IMR-90 (cell line): ENCODE measurements at regions not wholly inside any gene's neighbourhood (a gene's known extent, or its start where the extent isn't known, plus 50 kb on each side); places are given as distances from the start of the nearest gene placed in this dataset.

ENCODE experiments used
- ATAC-seq: fragments of 200-7000 bp; cut with Tn5 transposase; 2 replicates; pipeline ENCODE4 v1.9.1; 2020; ENCODE audit warnings: low read depth, mild to moderate bottlenecking, moderate library complexity
- BruUV-seq: library from RNA; stranded (reverse); fragments of 400-500 nt; replicated peaks from 2 replicates; lab custom pipeline; 2021; lab: Mats Ljungman, UMichigan
- CTCF ChIA-PET: fragments of 300-600 bp; formaldehyde crosslinking; extraction: SDS; loops from one replicate; lab custom pipeline; 2021; ENCODE audit warnings: antibody characterized with exemption; lab: Yijun Ruan, JAX
- POLR2A ChIA-PET: fragments of 300-600 bp; sonication (Branson Sonifier 250); formaldehyde crosslinking; loops from one replicate; lab custom pipeline; 2022; ENCODE audit warnings: antibody characterized with exemption; ENCODE audit not compliant: unreplicated experiment; lab: Charles Lee
- DNase-seq: peaks from one replicate; pipeline ENCODE4 v3.0.0; 2013
- H2AFZ ChIP-seq: replicated peaks from 2 replicates; pipeline ENCODE3; 2013; ENCODE audit warnings: low read length, mild to moderate bottlenecking; ENCODE audit not compliant: poor library complexity
- H2AK5ac ChIP-seq: 2 replicates; pipeline ENCODE4 v1.6.1; 2013; ENCODE audit warnings: low read depth, low read length, inconsistent platforms
- H2AK9ac ChIP-seq: replicated peaks from 2 replicates; pipeline ENCODE3; 2013; ENCODE audit warnings: mild to moderate bottlenecking, low read depth, low read length, moderate library complexity; ENCODE audit not compliant: poor library complexity
- H2BK120ac ChIP-seq: 2 replicates; pipeline ENCODE4 v1.6.1; 2013; ENCODE audit warnings: low read depth, low read length, inconsistent platforms
- H2BK15ac ChIP-seq: 3 replicates; pipeline ENCODE4 v1.6.1; 2013; ENCODE audit warnings: low read depth, low read length, inconsistent platforms
- H2BK20ac ChIP-seq: 2 replicates; pipeline ENCODE4 v1.6.1; 2013; ENCODE audit warnings: low read depth, mild to moderate bottlenecking, inconsistent platforms, low read length, moderate library complexity
- H2BK5ac ChIP-seq: 2 replicates; pipeline ENCODE4 v1.6.1; 2013; ENCODE audit warnings: mild to moderate bottlenecking, low read depth, low read length, inconsistent platforms; ENCODE audit not compliant: poor library complexity, severe bottlenecking
- H3K14ac ChIP-seq: replicated peaks from 2 replicates; pipeline ENCODE4 v1.6.1; 2013; ENCODE audit warnings: low read depth, low read length, inconsistent platforms
- H3K18ac ChIP-seq: 2 replicates; pipeline ENCODE4 v1.6.1; 2013; ENCODE audit warnings: low read depth, low read length, control low read depth
- H3K23ac ChIP-seq: 2 replicates; pipeline ENCODE4 v1.6.1; 2013; ENCODE audit warnings: low read depth, low read length, inconsistent platforms
- H3K27ac ChIP-seq: 2 replicates; pipeline ENCODE4 v1.5.1; 2013; ENCODE audit warnings: mild to moderate bottlenecking, control low read depth, low read length; ENCODE audit not compliant: insufficient read depth
- H3K27me3 ChIP-seq: 2 replicates; pipeline ENCODE4 v1.6.1; 2013; ENCODE audit warnings: low read length; ENCODE audit not compliant: control insufficient read depth, insufficient read depth
- H3K36me3 ChIP-seq: 2 replicates; pipeline ENCODE4 v1.6.1; 2013; ENCODE audit warnings: low read length, mixed read lengths; ENCODE audit not compliant: control insufficient read depth, insufficient read depth
- H3K4ac ChIP-seq: 2 replicates; pipeline ENCODE4 v1.6.1; 2013; ENCODE audit warnings: low read depth, low read length, inconsistent platforms
- H3K4me1 ChIP-seq: 2 replicates; pipeline ENCODE4 v1.6.1; 2013; ENCODE audit warnings: low read length, mixed read lengths; ENCODE audit not compliant: control insufficient read depth, insufficient read depth
- H3K4me2 ChIP-seq: 2 replicates; pipeline ENCODE4 v1.6.1; 2013; ENCODE audit warnings: low read depth, mild to moderate bottlenecking, control low read depth, low read length, moderate library complexity
- H3K4me3 ChIP-seq: 2 replicates; pipeline ENCODE4 v1.5.1; 2013; ENCODE audit warnings: low read depth, mild to moderate bottlenecking, control low read depth, low read length, moderate library complexity; ENCODE audit not compliant: insufficient read depth
- H3K56ac ChIP-seq: 2 replicates; pipeline ENCODE4 v1.6.1; 2013; ENCODE audit warnings: low read length, inconsistent platforms; ENCODE audit not compliant: insufficient read depth; ENCODE audit errors: extremely low read depth
- H3K79me1 ChIP-seq, 2 experiments: 2 replicates each; pipeline ENCODE4 v1.6.1; 2013; ENCODE audit warnings: low read length in 2 of 2, inconsistent platforms in 1 of 2, low read depth in 1 of 2
- H3K9ac ChIP-seq: 2 replicates; pipeline ENCODE4 v1.6.1; 2013; ENCODE audit warnings: low read depth, low read length, control low read depth
- H3K9me1 ChIP-seq: 2 replicates; pipeline ENCODE4 v1.6.1; 2013; ENCODE audit warnings: low read length, inconsistent platforms; ENCODE audit not compliant: insufficient read depth
- H3K9me3 ChIP-seq: 2 replicates; pipeline ENCODE4 v1.6.1; 2013; ENCODE audit warnings: low read length; ENCODE audit not compliant: control insufficient read depth, insufficient read depth
- H4K20me1 ChIP-seq: 2 replicates; pipeline ENCODE4 v1.6.1; 2013; ENCODE audit warnings: low read length, inconsistent platforms; ENCODE audit not compliant: insufficient read depth
- H4K5ac ChIP-seq: 2 replicates; pipeline ENCODE4 v1.6.1; 2013; ENCODE audit warnings: mild to moderate bottlenecking, low read depth, low read length, control low read depth
- H4K8ac ChIP-seq, 2 experiments: 2 replicates each; pipeline ENCODE4 v1.6.1; 2013; ENCODE audit warnings: low read depth in 2 of 2, low read length in 2 of 2, control low read depth in 1 of 2, inconsistent platforms in 1 of 2
- H4K91ac ChIP-seq: 2 replicates; pipeline ENCODE4 v1.6.1; 2013; ENCODE audit warnings: low read depth, low read length, inconsistent platforms; ENCODE audit not compliant: insufficient read depth
- BHLHE40 ChIP-seq: fragments of 150-350 bp; IDR thresholded peaks from 2 replicates; pipeline ENCODE4 v1.6.1; 2016; ENCODE audit warnings: mild to moderate bottlenecking, low read depth, low read length
- CEBPB ChIP-seq: IDR thresholded peaks from 2 replicates; pipeline ENCODE4 v1.6.1; 2012; ENCODE audit warnings: low read depth, low read length, improper control_type of control experiment
- CHD1 ChIP-seq: IDR thresholded peaks from 2 replicates; pipeline ENCODE4 v1.6.1; 2012; ENCODE audit warnings: low read depth, low read length, improper control_type of control experiment
- ELK1 ChIP-seq: fragments of 150-350 bp; IDR thresholded peaks from 2 replicates; pipeline ENCODE4 v1.6.1; 2016; ENCODE audit warnings: low read depth, mild to moderate bottlenecking, low read length, moderate library complexity, borderline replicate concordance
- FOS ChIP-seq: fragments of 150-350 bp; IDR thresholded peaks from 2 replicates; pipeline ENCODE4 v1.6.1; 2016; ENCODE audit warnings: low read depth, low read length
- MAFK ChIP-seq: IDR thresholded peaks from 2 replicates; pipeline ENCODE4 v1.6.1; 2012; ENCODE audit warnings: low read depth, low read length, improper control_type of control experiment
- MXI1 ChIP-seq: IDR thresholded peaks from 2 replicates; pipeline ENCODE4 v1.6.1; 2012; ENCODE audit warnings: low read depth, mild to moderate bottlenecking, low read length, moderate library complexity, borderline replicate concordance
- NFE2L2 ChIP-seq: fragments of 150-350 bp; IDR thresholded peaks from 2 replicates; pipeline ENCODE4 v1.6.1; 2016; ENCODE audit warnings: low read depth, mild to moderate bottlenecking, low read length
- RAD21 ChIP-seq: IDR thresholded peaks from 2 replicates; pipeline ENCODE4 v1.6.1; 2012; ENCODE audit warnings: low read length, improper control_type of control experiment
- RCOR1 ChIP-seq: IDR thresholded peaks from 2 replicates; pipeline ENCODE4 v1.6.1; 2012; ENCODE audit warnings: mild to moderate bottlenecking, low read length, improper control_type of control experiment; ENCODE audit not compliant: insufficient replicate concordance
- SMC3 ChIP-seq: fragments of 150-350 bp; IDR thresholded peaks from 2 replicates; pipeline ENCODE4 v1.6.1; 2016; ENCODE audit warnings: low read depth, mild to moderate bottlenecking, antibody characterized with exemption, low read length, moderate library complexity
- dilution Hi-C: fragments of 300-500 bp; cut with HindIII; formaldehyde crosslinking; loops from one replicate; pipeline ENCODE4 v1.14.3; 2018; ENCODE audit warnings: low sequenced_read_pairs; ENCODE audit not compliant: unreplicated experiment
- in situ Hi-C: fragments of 300-500 bp; cut with MboI; formaldehyde crosslinking; loops from 3 replicates; pipeline ENCODE4 v1.14.3; 2019; ENCODE audit warnings: low sequenced_read_pairs, inconsistent platforms, mixed read lengths
- intact Hi-C: fragments of 100-400 bp; cut with micrococcal nuclease; formaldehyde crosslinking; loops from 2 replicates; pipeline ENCODE4 v1.10.0; 2022
- TF ChIP-seq, protein P1 (sequence below): fragments of 150-350 bp; IDR thresholded peaks from 2 replicates; pipeline ENCODE4 v1.6.1; 2017; ENCODE audit warnings: mild to moderate bottlenecking, antibody characterized with exemption, low read length, low read depth

DNA sequence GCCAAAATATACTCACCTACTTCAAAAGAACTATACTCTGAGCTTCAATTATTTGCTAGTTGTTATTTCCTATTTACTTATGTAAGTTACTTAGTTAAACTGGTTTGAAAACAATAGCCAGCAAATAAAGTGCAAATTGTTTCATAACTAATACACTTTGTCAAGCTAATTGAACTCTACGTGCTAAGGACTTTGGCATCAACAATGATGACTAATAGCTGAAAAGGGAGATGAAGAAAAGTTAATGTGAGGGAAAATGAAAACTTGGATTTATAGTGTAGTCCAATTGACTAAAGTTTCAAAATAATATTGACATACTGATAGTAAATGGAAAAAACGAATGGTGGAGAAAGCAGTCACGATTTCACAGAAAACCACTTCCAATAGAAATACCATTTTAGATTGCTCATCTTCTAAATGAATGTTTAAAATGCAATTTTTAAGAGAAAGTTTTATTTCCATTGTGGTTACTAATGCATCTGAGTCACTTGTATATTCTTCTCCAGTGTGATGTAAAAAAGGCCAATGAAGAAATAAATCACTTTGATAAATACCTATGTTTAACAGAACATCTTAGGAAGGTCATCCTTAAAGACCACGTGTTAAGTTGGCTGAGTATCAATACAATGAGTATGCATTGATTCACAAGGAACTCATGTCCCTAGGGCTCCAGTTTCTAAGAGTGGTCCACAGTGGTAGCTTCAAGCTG is 455.2 kb downstream of the LTN1 start (continued):
- TF ChIP-seq CHD1, result no peak
- TF ChIP-seq SMC3, result no peak

DNA sequence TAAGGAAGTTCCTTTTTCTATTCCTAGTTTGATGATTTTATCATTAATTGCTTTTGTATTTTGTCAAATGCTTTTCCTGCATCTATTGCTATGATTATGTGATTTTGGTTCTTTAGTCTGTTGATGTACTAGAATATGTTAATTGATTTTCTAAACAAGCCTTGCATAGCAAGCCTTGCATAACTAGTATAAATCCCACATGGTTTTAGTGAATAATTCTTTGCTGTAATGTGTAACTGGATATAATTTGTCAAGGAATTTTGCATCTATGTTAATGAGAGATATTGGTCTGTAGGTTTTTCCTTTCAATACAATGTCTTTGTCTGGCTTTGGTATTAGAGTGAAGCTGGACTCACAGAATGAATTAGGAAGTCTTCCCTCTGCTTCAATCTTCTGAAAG is 460.2 kb downstream of the LTN1 start:
- no peaks in the 10 kb centered on the region for H4K20me1 ChIP-seq
- H2AK9ac ChIP-seq, result no peak overlapping the region
- no peak overlapping the region for H3K4ac ChIP-seq
- ATAC-seq (no peak), DNase-seq (no peak)
- H3K27ac ChIP-seq, result no peak overlapping the region
- H2BK15ac ChIP-seq, result no peak overlapping the region
- no peaks in the 10 kb centered on the region for H3K27me3 ChIP-seq
- no peak overlapping the region for H3K4me2 ChIP-seq
- no peak overlapping the region for H2BK120ac ChIP-seq
- BruUV-seq, result no TSS peak
- H3K9me3 ChIP-seq, result no peaks in the 10 kb centered on the region; the same call in 1 of the 2 replicates
- H3K23ac ChIP-seq, result no peak overlapping the region
- no peak overlapping the region for H4K5ac ChIP-seq
- no peak overlapping the region for H3K56ac ChIP-seq
- H3K36me3 ChIP-seq, result no peaks in the 10 kb centered on the region
- no peak overlapping the region for H3K9ac ChIP-seq
- ChIA-PET POLR2A (no interaction called here), CTCF (no interaction called here)
- no peaks in the 10 kb centered on the region for H3K79me1 ChIP-seq
- dilution Hi-C loops (no loop called here), in situ Hi-C loops (no loop called here), intact Hi-C loops (no loop called here)
- H3K9me1 ChIP-seq, result no peaks in the 10 kb centered on the region
- TF ChIP-seq ELK1, result no peak
- no peak for TF ChIP-seq RAD21
- TF ChIP-seq, protein P1, sequence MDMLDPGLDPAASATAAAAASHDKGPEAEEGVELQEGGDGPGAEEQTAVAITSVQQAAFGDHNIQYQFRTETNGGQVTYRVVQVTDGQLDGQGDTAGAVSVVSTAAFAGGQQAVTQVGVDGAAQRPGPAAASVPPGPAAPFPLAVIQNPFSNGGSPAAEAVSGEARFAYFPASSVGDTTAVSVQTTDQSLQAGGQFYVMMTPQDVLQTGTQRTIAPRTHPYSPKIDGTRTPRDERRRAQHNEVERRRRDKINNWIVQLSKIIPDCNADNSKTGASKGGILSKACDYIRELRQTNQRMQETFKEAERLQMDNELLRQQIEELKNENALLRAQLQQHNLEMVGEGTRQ, result no peak
- no peak for TF ChIP-seq NFE2L2
- no peak for TF ChIP-seq CEBPB
- TF ChIP-seq FOS, result no peak
- TF ChIP-seq MAFK, result no peak
- no peak for TF ChIP-seq SMC3
- TF ChIP-seq CHD1, result no peak
- no peak for TF ChIP-seq RCOR1
- TF ChIP-seq MXI1, result no peak
- TF ChIP-seq BHLHE40, result no peak
- no peak overlapping the region for H3K18ac ChIP-seq
- no peak overlapping the region for H3K14ac ChIP-seq
- no peak overlapping the region for H2AK5ac ChIP-seq
- peak overlapping the region; percentile 4 to 46; a peak in 1 of 4 replicates for H4K8ac ChIP-seq
- H3K4me3 ChIP-seq, result no peak overlapping the region
- no peak overlapping the region for H4K91ac ChIP-seq
- no peaks in the 10 kb centered on the region for H3K4me1 ChIP-seq
- H2AFZ ChIP-seq, result no peak overlapping the region
- no peak overlapping the region for H2BK5ac ChIP-seq
- no peak overlapping the region for H2BK20ac ChIP-seq
